Neural progenitor cell (in vitro differentiated cells): ENCODE measurements at regions not wholly inside any gene's neighbourhood (a gene's known extent, or its start where the extent isn't known, plus 50 kb on each side); places are given as distances from the start of the nearest gene placed in this dataset.

Experiments used
- DNase-seq: peaks from one replicate; pipeline ENCODE4 v3.0.0-alpha.2; 2016; ENCODE audit warnings: low spot score
- H2AFZ ChIP-seq: fragments of 200-600 bp; sonication (generic); replicated peaks from 2 replicates; pipeline ENCODE4 v1.6.1; 2016; ENCODE audit warnings: antibody characterized with exemption
- H3F3A ChIP-seq: fragments of 200-600 bp; sonication (generic); 2 replicates; pipeline ENCODE4 v1.6.1; 2016; ENCODE audit warnings: antibody characterized with exemption, low read depth
- H3K27ac ChIP-seq: fragments of 200-600 bp; sonication (generic); 2 replicates; pipeline ENCODE4 v1.5.1; 2016; ENCODE audit warnings: mild to moderate bottlenecking
- H3K27me3 ChIP-seq: fragments of 200-600 bp; sonication (generic); 2 replicates; pipeline ENCODE4 v1.6.1; 2016; ENCODE audit warnings: mild to moderate bottlenecking, moderate library complexity
- H3K36me3 ChIP-seq: fragments of 200-600 bp; sonication (generic); 2 replicates; pipeline ENCODE4 v1.5.1; 2016
- H3K4me1 ChIP-seq: fragments of 200-600 bp; sonication (generic); 2 replicates; pipeline ENCODE4 v1.6.1; 2016; ENCODE audit warnings: mixed run types
- H3K4me2 ChIP-seq: fragments of 200-600 bp; sonication (generic); 2 replicates; pipeline ENCODE4 v1.6.1; 2016
- H3K4me3 ChIP-seq: fragments of 200-600 bp; sonication (generic); 2 replicates; pipeline ENCODE4 v1.5.1; 2016
- H3K79me2 ChIP-seq: fragments of 200-600 bp; sonication (generic); 2 replicates; pipeline ENCODE4 v1.6.1; 2016; ENCODE audit warnings: low read depth
- H3K9ac ChIP-seq: fragments of 200-600 bp; sonication (generic); 2 replicates; pipeline ENCODE4 v1.6.1; 2016
- H3K9me3 ChIP-seq: fragments of 200-600 bp; sonication (generic); 2 replicates; pipeline ENCODE4 v1.5.1; 2016; ENCODE audit warnings: low read depth
- H4K20me1 ChIP-seq: fragments of 200-600 bp; sonication (generic); 2 replicates; pipeline ENCODE4 v1.6.1; 2016; ENCODE audit warnings: low read depth
- H3K27ac Mint-ChIP-seq: 3 replicates; pipeline ENCODE4 v1.8.0; 2021; ENCODE audit warnings: mixed read lengths
- H3K27me3 Mint-ChIP-seq: 2 replicates; pipeline ENCODE4 v1.8.0; 2022; ENCODE audit warnings: low read depth, mild to moderate bottlenecking, inconsistent platforms, moderate library complexity, mixed read lengths; ENCODE audit not compliant: insufficient read depth
- H3K36me3 Mint-ChIP-seq: 3 replicates; pipeline ENCODE4 v1.8.0; 2021; ENCODE audit warnings: mixed read lengths
- H3K4me1 Mint-ChIP-seq: 3 replicates; pipeline ENCODE4 v1.8.0; 2021; ENCODE audit warnings: mixed read lengths
- H3K4me3 Mint-ChIP-seq: 3 replicates; pipeline ENCODE4 v1.8.0; 2021; ENCODE audit warnings: mild to moderate bottlenecking, moderate library complexity, mixed read lengths
- H3K9me3 Mint-ChIP-seq: 3 replicates; pipeline ENCODE4 v1.8.0; 2020; ENCODE audit warnings: mixed read lengths
- EZH2 ChIP-seq: fragments of 200-600 bp; sonication (generic); IDR thresholded peaks from 2 replicates; pipeline ENCODE4 v1.6.1; 2017; ENCODE audit warnings: antibody characterized with exemption, mild to moderate bottlenecking, moderate library complexity
- EZH2phosphoT487 ChIP-seq: fragments of 200-600 bp; sonication (generic); IDR thresholded peaks from 2 replicates; pipeline ENCODE4 v1.6.1; 2017; ENCODE audit warnings: antibody characterized with exemption
- TF ChIP-seq, protein P1 (sequence below): fragments of 200-600 bp; sonication (generic); IDR thresholded peaks from 2 replicates; pipeline ENCODE4 v1.5.1; 2017; ENCODE audit warnings: antibody characterized with exemption, mild to moderate bottlenecking

DNA sequence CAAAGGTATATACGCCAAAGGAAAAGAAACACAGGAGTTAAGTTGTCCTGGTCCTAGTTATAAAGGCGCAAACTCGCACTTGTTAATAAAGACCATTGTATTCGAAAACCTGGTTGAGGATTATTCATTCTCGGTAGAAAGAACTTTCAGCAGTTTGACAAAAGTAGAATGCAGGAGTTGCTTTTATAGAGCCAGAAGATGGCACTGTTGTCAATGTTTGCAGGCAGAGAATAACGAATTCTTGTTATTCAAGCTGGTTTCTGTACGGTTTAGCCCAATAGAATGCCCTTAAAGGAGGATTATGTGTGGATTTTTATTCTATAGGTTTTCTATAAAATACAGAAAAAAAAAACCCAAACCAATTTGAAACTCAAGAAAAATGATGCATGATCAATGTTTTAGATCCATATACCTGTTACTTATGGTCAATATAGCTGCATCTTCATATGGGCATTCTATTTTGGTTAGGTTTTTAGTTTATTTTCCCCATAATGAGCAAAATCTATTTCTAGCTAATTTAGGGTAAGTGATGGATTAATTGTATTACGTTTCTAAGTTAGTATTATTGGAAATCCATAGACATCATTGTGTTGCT lies 510.3 kb downstream of the PLCL1 start:
- no peak overlapping the region for H3K4me3 ChIP-seq
- Mint-ChIP-seq H3K27ac (no peak overlapping the region), H3K27me3 (peaks cover 7% of the 10 kb centered on the region), H3K36me3 (no peaks in the 10 kb centered on the region), H3K4me3 (no peak overlapping the region), H3K9me3 (no peaks in the 10 kb centered on the region), H3K4me1 (peaks cover 13% of the 10 kb centered on the region)
- H3K27ac ChIP-seq, result no peak overlapping the region
- H3K4me2 ChIP-seq, result no peak overlapping the region
- no peaks in the 10 kb centered on the region for H3K36me3 ChIP-seq
- H3K79me2 ChIP-seq, result no peaks in the 10 kb centered on the region
- DNase-seq, result peak; percentile 71
- no peaks in the 10 kb centered on the region for H4K20me1 ChIP-seq
- no peaks in the 10 kb centered on the region for H3K9me3 ChIP-seq
- no peaks in the 10 kb centered on the region for H3K4me1 ChIP-seq
- TF ChIP-seq, protein P1, sequence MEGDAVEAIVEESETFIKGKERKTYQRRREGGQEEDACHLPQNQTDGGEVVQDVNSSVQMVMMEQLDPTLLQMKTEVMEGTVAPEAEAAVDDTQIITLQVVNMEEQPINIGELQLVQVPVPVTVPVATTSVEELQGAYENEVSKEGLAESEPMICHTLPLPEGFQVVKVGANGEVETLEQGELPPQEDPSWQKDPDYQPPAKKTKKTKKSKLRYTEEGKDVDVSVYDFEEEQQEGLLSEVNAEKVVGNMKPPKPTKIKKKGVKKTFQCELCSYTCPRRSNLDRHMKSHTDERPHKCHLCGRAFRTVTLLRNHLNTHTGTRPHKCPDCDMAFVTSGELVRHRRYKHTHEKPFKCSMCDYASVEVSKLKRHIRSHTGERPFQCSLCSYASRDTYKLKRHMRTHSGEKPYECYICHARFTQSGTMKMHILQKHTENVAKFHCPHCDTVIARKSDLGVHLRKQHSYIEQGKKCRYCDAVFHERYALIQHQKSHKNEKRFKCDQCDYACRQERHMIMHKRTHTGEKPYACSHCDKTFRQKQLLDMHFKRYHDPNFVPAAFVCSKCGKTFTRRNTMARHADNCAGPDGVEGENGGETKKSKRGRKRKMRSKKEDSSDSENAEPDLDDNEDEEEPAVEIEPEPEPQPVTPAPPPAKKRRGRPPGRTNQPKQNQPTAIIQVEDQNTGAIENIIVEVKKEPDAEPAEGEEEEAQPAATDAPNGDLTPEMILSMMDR, result peak; percentile 81
- no peak for TF ChIP-seq EZH2
- no peak for TF ChIP-seq EZH2phosphoT487
- no peak overlapping the region for H3K9ac ChIP-seq
- H3K27me3 ChIP-seq, result no peaks in the 10 kb centered on the region
- H3F3A ChIP-seq, result no peaks in the 10 kb centered on the region
- no peak overlapping the region for H2AFZ ChIP-seq

DNA sequence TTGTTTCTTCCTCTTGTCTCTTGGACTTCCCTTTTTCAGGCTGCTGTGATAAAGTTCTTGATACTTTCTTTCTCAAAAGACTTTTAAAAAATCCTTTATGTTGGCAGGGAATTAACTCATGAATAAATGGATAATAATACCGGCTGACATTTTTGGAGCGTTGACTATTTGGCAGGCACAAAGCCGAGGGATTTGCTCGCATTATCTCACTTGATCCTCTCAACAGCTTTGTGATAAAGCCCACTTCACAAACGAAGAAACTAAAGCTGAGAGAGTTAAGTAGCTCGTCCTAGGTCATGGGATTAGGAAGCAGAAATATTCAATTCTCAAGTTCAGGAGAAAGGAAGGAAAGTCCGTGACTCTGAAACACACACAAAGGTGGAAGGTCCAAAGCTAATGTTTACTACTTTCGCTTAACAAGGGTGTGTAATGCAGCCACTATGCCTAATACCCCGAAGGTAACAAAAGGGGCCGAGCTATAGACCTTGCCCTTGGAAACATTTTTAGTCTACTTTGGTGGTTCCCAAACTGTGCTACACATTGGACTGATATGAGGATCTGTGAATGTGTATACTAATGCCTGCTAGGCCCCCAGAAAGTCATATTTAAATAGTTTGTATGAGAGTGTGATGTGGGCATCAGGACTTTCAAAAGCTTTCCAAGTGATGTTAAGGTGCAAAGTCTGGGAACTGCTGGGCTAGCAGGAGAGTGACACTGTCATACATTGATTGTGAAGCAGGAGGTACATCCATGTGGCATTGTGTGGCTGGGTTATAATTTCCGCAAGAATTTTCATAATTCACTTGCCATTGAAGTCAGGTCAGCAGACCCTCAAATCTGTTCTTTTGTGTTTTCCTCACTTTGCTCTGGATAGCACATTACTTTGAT lies 508.4 kb downstream of the PLCL1 start:
- no peak overlapping the region for H3K27ac Mint-ChIP-seq
- Histone ChIP-seq H3F3A (no peaks in the 10 kb centered on the region), H3K79me2 (no peaks in the 10 kb centered on the region), H3K4me1 (no peaks in the 10 kb centered on the region), H3K4me2 (no peak overlapping the region), H3K4me3 (no peak overlapping the region), H4K20me1 (no peaks in the 10 kb centered on the region), H3K36me3 (no peaks in the 10 kb centered on the region), H2AFZ (no peak overlapping the region), H3K9ac (no peak overlapping the region), H3K9me3 (no peaks in the 10 kb centered on the region), H3K27ac (no peak overlapping the region), H3K27me3 (no peaks in the 10 kb centered on the region)
- peaks cover 7% of the 10 kb centered on the region for H3K27me3 Mint-ChIP-seq
- DNase-seq, result peak; percentile 22
- no peak overlapping the region for H3K4me3 Mint-ChIP-seq
- peaks cover 13% of the 10 kb centered on the region for H3K4me1 Mint-ChIP-seq
- TF ChIP-seq EZH2phosphoT487 (no peak), EZH2 (no peak)
- TF ChIP-seq, protein P1, result no peak
- H3K36me3 Mint-ChIP-seq, result no peaks in the 10 kb centered on the region
- no peaks in the 10 kb centered on the region for H3K9me3 Mint-ChIP-seq

DNA sequence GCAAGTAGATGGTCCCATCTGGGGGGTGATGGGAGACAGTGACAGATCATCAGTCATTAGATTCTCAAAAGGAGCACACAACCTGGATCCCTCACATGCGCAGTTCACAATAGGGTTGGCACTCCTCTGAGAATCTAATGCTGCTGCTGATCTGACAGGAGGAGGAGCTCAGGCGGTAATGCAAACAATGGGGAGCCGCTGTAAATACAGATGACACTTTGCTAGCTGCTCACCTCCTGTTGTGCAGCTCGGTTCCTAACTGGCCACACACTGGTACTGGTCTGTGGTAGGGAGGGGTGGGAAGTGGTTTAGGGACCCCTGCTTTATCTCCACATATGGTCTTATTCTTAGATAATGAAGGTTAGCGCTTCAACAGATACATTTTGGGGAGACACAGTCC lies 506.6 kb downstream of the PLCL1 start:
- no peak for DNase-seq
- Histone ChIP-seq H3K36me3 (no peaks in the 10 kb centered on the region), H3F3A (no peaks in the 10 kb centered on the region), H3K4me3 (no peak overlapping the region), H3K9me3 (no peaks in the 10 kb centered on the region), H3K9ac (no peak overlapping the region), H3K4me2 (no peak overlapping the region), H3K4me1 (no peaks in the 10 kb centered on the region), H3K27ac (no peak overlapping the region), H3K79me2 (no peaks in the 10 kb centered on the region), H3K27me3 (no peaks in the 10 kb centered on the region), H4K20me1 (no peaks in the 10 kb centered on the region), H2AFZ (no peak overlapping the region)
- Mint-ChIP-seq H3K27me3 (peaks cover 9% of the 10 kb centered on the region), H3K4me3 (no peak overlapping the region), H3K9me3 (no peaks in the 10 kb centered on the region), H3K36me3 (no peaks in the 10 kb centered on the region), H3K27ac (no peak overlapping the region), H3K4me1 (peaks cover 13% of the 10 kb centered on the region)
- TF ChIP-seq EZH2phosphoT487 (no peak), EZH2 (no peak)
- TF ChIP-seq, protein P1, result no peak
